Mammary epithelial cell (primary cell): ENCODE measurements at regions not wholly inside any gene's neighbourhood (a gene's known extent, or its start where the extent isn't known, plus 50 kb on each side); places are given as distances from the start of the nearest gene placed in this dataset.

Experiments
- EZH2 ChIP-seq: IDR thresholded peaks from 2 replicates; pipeline ENCODE4 v1.6.1; 2012; ENCODE audit warnings: low read length, inconsistent platforms, borderline replicate concordance
- TF ChIP-seq, protein P1 (sequence below), 2 donors: IDR thresholded peaks in 1 of 2; conservative IDR thresholded peaks in 1 of 2; 2 replicates each; pipeline ENCODE4 v1.5.1; 2011 to 2012; ENCODE audit warnings: inconsistent platforms in 2 of 2, low read length in 2 of 2, mild to moderate bottlenecking in 2 of 2, control low read depth in 1 of 2, low read depth in 1 of 2; ENCODE audit not compliant: insufficient read depth in 1 of 2; ENCODE audit errors: extremely low read depth in 1 of 2

DNA sequence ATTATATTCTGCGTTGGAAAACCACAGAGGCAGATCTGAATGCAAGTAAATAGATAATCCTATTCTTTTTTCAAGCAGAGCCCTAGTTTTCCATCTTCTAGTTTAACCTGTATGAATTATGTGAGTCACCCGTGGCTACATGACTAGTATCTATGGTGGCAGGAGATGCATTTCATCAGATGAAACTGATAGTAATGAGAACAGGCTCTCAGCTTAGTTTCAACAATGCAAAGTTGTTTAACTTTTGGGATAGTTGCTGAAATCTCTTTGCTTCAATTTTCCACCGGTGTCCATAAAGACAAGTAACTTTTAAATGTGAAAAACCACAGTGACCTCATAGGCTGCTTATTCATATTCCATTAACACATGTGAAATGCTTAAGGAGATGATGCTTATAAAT lies 1317.4 kb upstream of the TENM3 start:
- TF ChIP-seq EZH2: no peak
- TF ChIP-seq, protein P1, sequence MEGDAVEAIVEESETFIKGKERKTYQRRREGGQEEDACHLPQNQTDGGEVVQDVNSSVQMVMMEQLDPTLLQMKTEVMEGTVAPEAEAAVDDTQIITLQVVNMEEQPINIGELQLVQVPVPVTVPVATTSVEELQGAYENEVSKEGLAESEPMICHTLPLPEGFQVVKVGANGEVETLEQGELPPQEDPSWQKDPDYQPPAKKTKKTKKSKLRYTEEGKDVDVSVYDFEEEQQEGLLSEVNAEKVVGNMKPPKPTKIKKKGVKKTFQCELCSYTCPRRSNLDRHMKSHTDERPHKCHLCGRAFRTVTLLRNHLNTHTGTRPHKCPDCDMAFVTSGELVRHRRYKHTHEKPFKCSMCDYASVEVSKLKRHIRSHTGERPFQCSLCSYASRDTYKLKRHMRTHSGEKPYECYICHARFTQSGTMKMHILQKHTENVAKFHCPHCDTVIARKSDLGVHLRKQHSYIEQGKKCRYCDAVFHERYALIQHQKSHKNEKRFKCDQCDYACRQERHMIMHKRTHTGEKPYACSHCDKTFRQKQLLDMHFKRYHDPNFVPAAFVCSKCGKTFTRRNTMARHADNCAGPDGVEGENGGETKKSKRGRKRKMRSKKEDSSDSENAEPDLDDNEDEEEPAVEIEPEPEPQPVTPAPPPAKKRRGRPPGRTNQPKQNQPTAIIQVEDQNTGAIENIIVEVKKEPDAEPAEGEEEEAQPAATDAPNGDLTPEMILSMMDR (conservative IDR thresholded peaks at IDR 0.05 in 1 of 2, IDR thresholded peaks at IDR 0.05 in 1 of 2; ENCODE audit: extremely low read depth in 1 of 2, insufficient read depth in 1 of 2, low read depth in 1 of 2, low read length in 2 of 2): no peak
